H1 (cell line): ENCODE measurements at regions not wholly inside any gene's neighbourhood (a gene's known extent, or its start where the extent isn't known, plus 50 kb on each side); places are given as distances from the start of the nearest gene placed in this dataset.

Experiments
- FOSL1 ChIP-seq: IDR thresholded peaks from 2 replicates; pipeline ENCODE4 v1.6.1; 2011; ENCODE audit warnings: mild to moderate bottlenecking, low read depth, low read length, moderate library complexity; ENCODE audit not compliant: insufficient read depth
- HDAC2 ChIP-seq, 2 experiments: fragments of 300-600 bp in 1 of 2; sonication (generic) in 1 of 2; IDR thresholded peaks; 2 replicates each; pipeline ENCODE4 v1.6.1; 2011 to 2012; ENCODE audit warnings: low read depth in 2 of 2, low read length in 2 of 2, mild to moderate bottlenecking in 2 of 2, moderate library complexity in 2 of 2, borderline replicate concordance in 1 of 2, inconsistent platforms in 1 of 2
- KDM1A ChIP-seq: fragments of 200-600, 300-600 bp; sonication (generic); IDR thresholded peaks from 2 replicates; pipeline ENCODE4 v1.7.1; 2016; ENCODE audit warnings: mild to moderate bottlenecking, low read length, borderline replicate concordance
- RAD21 ChIP-seq, 2 experiments: IDR thresholded peaks in 1 of 2; conservative IDR thresholded peaks in 1 of 2; 2 replicates each; pipeline ENCODE4 v1.6.1; 2011; ENCODE audit warnings: low read depth in 2 of 2, low read length in 2 of 2, improper control_type of control experiment in 1 of 2, inconsistent platforms in 1 of 2, mild to moderate bottlenecking in 1 of 2, moderate library complexity in 1 of 2
- SAP30 ChIP-seq: fragments of 300-600 bp; sonication (generic); IDR thresholded peaks from 2 replicates; pipeline ENCODE4 v1.7.1; 2012; ENCODE audit warnings: low read length, moderate library complexity, mild to moderate bottlenecking, inconsistent platforms; ENCODE audit not compliant: insufficient read depth, insufficient replicate concordance
- ZNF274 ChIP-seq: IDR thresholded peaks from 2 replicates; pipeline ENCODE4 v1.7.0; 2012; ENCODE audit warnings: low read length, borderline replicate concordance; ENCODE audit errors: extremely low read depth

GRCh38 chr2:38182492-38183003 lies 106.6 kb upstream of the CYP1B1 start (continued):
- TF ChIP-seq HDAC2 (IDR thresholded peaks at IDR 0.05; ENCODE audit: borderline replicate concordance in 1 of 2, low read depth in 2 of 2, low read length in 2 of 2) (no peak), ZNF274 (no peak), FOSL1 (no peak), KDM1A (no peak), SAP30 (no peak), RAD21 (IDR thresholded peaks at IDR 0.05 in 1 of 2, conservative IDR thresholded peaks at IDR 0.05 in 1 of 2; ENCODE audit: low read depth in 2 of 2, low read length in 2 of 2) (no peak)
